ENCODE measurements at regions not wholly inside any gene's neighbourhood (a gene's known extent, or its start where the extent isn't known, plus 50 kb on each side); places are given as distances from the start of the nearest gene placed in this dataset.

DNA sequence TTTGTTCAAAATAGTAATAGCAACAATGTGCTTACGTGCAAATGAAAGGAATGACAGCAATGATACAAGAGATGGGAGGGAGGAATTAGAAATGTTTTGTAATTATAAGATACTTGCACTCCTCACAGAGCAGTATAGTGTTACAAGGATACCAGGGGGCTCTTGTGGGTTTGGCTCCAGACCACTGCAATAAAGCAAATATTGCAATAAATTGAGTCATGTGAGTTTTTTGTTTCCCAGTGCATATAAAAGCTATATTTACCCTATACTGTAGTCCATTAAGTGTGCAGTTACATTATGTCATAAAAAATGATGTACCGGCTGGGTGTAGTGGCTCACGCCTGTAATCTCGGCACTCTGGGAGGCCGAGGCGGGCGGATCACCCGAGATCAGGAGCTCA, 864.3 kb downstream of the NSUN3 start:
- DNase-seq (ENCODE audit: low read depth): no peak
- TF ChIP-seq, protein P1, sequence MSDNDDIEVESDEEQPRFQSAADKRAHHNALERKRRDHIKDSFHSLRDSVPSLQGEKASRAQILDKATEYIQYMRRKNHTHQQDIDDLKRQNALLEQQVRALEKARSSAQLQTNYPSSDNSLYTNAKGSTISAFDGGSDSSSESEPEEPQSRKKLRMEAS (IDR thresholded peaks at IDR 0.05; ENCODE audit: low read depth, low read length): no peak
- TF ChIP-seq, protein P2, sequence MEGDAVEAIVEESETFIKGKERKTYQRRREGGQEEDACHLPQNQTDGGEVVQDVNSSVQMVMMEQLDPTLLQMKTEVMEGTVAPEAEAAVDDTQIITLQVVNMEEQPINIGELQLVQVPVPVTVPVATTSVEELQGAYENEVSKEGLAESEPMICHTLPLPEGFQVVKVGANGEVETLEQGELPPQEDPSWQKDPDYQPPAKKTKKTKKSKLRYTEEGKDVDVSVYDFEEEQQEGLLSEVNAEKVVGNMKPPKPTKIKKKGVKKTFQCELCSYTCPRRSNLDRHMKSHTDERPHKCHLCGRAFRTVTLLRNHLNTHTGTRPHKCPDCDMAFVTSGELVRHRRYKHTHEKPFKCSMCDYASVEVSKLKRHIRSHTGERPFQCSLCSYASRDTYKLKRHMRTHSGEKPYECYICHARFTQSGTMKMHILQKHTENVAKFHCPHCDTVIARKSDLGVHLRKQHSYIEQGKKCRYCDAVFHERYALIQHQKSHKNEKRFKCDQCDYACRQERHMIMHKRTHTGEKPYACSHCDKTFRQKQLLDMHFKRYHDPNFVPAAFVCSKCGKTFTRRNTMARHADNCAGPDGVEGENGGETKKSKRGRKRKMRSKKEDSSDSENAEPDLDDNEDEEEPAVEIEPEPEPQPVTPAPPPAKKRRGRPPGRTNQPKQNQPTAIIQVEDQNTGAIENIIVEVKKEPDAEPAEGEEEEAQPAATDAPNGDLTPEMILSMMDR (IDR thresholded peaks at IDR 0.05; ENCODE audit: low read depth, low read length): no peak
- TF ChIP-seq MYC (IDR thresholded peaks at IDR 0.05; ENCODE audit: low read depth, low read length): no peak
- TF ChIP-seq POLR2A (IDR thresholded peaks at IDR 0.05; ENCODE audit: extremely low read depth, insufficient read length): no peak
- H3K4me3 ChIP-seq (ENCODE audit: low read depth, low read length): no peak overlapping the region

DNA sequence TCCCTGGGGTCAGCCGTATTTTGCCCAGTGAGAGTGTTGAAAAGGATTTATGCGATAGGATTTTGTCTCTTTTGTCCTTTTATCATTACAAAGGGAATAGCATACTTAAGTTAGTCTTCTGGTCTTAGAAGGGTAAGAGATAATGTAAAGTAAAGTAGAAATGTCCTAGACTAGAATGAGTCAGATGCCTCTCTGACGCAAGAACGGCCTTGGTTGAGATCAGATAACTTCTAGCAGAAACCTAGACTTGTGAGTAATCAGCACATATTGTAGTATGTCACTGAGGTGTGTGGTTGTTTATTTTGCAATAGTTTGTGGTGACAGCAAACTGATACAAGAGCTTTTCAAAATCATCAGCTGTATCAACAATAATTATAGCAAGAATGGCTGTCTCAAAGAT, 866.1 kb downstream of the NSUN3 start:
- peak; percentile 30; the same call in 1 of the 2 replicates for TF ChIP-seq MYC (IDR thresholded peaks at IDR 0.05; ENCODE audit: low read depth, low read length)
- TF ChIP-seq, protein P1 (IDR thresholded peaks at IDR 0.05; ENCODE audit: low read depth, low read length): no peak
- H3K4me3 ChIP-seq (ENCODE audit: low read depth, low read length): no peak overlapping the region
- DNase-seq (ENCODE audit: low read depth): peak; percentile 90

DNA sequence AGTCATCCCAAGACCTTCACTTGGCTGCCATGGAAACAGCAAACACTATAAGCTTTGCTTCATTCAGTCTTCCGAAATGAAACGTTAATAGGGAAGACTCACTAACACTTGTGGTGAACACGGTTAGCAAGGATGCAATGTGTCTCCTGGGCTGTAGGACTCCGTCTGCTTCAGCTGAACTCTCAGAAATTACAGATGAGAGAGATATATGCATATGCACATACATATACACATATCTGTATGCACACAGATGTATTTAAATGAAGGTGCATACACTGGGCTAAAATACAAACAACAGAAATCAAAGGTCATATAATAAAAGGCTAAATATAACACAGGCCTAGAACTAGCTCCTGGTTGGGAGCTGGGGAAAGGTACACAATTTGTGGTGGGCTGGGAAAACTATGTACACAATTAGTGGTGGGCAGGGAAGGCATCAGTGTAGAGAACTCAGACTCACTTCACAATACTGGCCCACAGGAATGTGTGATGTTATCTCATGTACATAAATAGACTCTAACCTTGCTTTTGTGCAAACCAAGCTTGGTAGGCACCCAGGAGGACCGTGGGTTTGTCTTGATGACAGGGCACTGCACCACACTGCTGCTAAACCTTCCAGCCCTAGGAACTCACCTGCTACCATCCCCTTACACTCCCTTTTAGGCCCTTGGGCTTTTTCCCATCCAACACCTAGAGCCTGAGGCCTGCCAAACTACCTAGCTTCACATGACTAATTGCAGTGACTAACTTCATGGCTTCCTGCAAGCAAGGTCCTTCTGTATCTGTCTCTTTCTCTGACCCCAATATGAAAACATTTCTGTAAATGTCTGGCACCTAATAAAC, 873.1 kb downstream of the NSUN3 start:
- DNase-seq (ENCODE audit: low read depth): no peak

DNA sequence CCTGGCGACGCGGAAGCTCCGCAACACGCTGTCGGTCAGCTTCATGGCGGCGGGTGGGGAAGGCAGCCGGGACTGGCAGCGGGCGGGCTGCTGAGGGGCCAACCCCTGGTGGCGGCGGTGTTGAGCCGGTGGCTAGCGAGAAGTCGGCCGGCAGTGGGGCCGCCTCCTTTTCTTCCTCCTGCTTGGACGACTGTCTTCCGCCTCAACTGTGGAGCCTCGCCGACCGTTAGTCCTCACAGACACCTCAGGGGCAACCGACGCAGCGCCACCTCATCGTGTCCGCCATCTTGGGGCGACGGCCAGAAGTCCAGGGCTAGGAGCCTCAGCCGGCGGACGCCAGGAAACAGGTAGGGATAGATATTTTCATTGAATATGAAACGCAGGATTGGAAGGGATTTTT, 875.1 kb downstream of the NSUN3 start:
- TF ChIP-seq, protein P1 (IDR thresholded peaks at IDR 0.05; ENCODE audit: low read depth, low read length): no peak
- TF ChIP-seq, protein P2 (IDR thresholded peaks at IDR 0.05; ENCODE audit: low read depth, low read length): no peak
- TF ChIP-seq MYC (IDR thresholded peaks at IDR 0.05; ENCODE audit: low read depth, low read length): no peak
- TF ChIP-seq POLR2A (IDR thresholded peaks at IDR 0.05; ENCODE audit: extremely low read depth, insufficient read length): no peak
- DNase-seq (ENCODE audit: low read depth): no peak
- H3K4me3 ChIP-seq (ENCODE audit: low read depth, low read length): no peak overlapping the region

More for the DNA sequence above, 873.1 kb downstream of the NSUN3 start:
- H3K4me3 ChIP-seq (ENCODE audit: low read depth, low read length): no peak overlapping the region
- TF ChIP-seq MYC (IDR thresholded peaks at IDR 0.05; ENCODE audit: low read depth, low read length) (no peak), POLR2A (IDR thresholded peaks at IDR 0.05; ENCODE audit: extremely low read depth, insufficient read length) (no peak)
- TF ChIP-seq, protein P2 (IDR thresholded peaks at IDR 0.05; ENCODE audit: low read depth, low read length): no peak
- TF ChIP-seq, protein P1 (IDR thresholded peaks at IDR 0.05; ENCODE audit: low read depth, low read length): no peak

DNA sequence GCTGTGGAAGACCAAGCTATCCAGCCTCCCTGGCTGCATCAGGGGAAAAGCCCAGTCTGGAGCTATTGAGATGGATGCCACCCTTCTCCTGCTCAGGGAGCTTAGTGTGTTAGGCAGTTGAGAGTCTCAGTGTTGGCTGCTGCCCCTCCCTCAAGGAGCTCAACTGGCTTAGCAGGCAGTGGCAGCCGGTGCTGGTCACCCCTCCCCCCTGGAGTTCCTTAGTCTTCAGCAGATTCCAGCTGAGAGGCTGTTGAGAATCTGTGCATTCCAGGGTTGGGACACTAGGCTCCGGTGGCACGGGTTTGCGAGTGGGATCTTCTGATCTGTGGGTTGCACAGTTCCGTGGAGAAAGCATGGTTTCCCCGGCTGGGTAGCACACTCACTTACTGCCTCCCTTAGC, 883.8 kb downstream of the NSUN3 start:
- DNase-seq (ENCODE audit: low read depth): no peak
- no peak overlapping the region for H3K4me3 ChIP-seq (ENCODE audit: low read depth, low read length)
- TF ChIP-seq, protein P2 (IDR thresholded peaks at IDR 0.05; ENCODE audit: low read depth, low read length): no peak
- TF ChIP-seq, protein P1 (IDR thresholded peaks at IDR 0.05; ENCODE audit: low read depth, low read length): no peak
- TF ChIP-seq POLR2A (IDR thresholded peaks at IDR 0.05; ENCODE audit: extremely low read depth, insufficient read length) (no peak), MYC (IDR thresholded peaks at IDR 0.05; ENCODE audit: low read depth, low read length) (no peak)

DNA sequence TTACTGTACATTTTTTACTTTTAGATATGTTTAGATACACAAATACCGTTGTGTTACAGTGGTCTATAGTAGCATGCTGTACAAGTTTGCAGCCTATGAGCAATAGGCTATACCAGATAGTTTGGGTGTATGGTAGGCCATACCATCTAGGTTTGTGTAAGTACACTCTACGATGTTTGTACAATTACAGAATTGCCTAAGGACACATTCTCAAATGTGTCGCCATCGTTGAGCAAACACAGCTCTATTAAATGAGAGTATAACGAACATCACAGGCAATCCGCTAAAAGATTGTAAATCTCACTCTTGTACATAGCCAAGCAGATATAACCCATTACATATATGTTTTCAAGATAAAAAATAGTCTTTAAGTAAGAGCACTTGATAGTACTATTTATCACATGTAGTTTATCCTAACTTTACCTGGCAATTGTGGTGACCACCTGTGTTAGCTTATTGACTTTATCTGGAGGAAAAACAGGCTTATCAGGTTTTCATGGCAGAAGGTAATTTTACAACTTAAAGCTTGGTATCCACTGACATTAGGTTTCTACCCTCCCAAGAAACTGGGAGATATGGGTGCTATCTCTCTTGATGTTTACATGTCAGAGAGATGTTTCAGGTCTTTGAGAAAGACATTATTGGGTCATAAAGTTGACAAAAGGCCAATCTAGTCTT, 898.7 kb downstream of the NSUN3 start:
- no peak for DNase-seq (ENCODE audit: low read depth)
- H3K4me3 ChIP-seq (ENCODE audit: low read depth, low read length): no peak overlapping the region
- TF ChIP-seq MYC (IDR thresholded peaks at IDR 0.05; ENCODE audit: low read depth, low read length): no peak
- TF ChIP-seq POLR2A (IDR thresholded peaks at IDR 0.05; ENCODE audit: extremely low read depth, insufficient read length): no peak
- TF ChIP-seq, protein P2 (IDR thresholded peaks at IDR 0.05; ENCODE audit: low read depth, low read length): no peak
- TF ChIP-seq, protein P1 (IDR thresholded peaks at IDR 0.05; ENCODE audit: low read depth, low read length): no peak
